PFSK-1 (cell line): ENCODE measurements at regions not wholly inside any gene's neighbourhood (a gene's known extent, or its start where the extent isn't known, plus 50 kb on each side); places are given as distances from the start of the nearest gene placed in this dataset.

ENCODE experiments used
- POLR2AphosphoS5 ChIP-seq: IDR thresholded peaks from 2 replicates; pipeline ENCODE4 v1.6.1; 2012; ENCODE audit warnings: low read depth, mild to moderate bottlenecking, control low read depth, low read length, moderate library complexity
- REST ChIP-seq, 2 experiments: IDR thresholded peaks; 2 replicates each; pipeline versions ENCODE4 v1.6.1 to v1.8.0; 2011 to 2012; ENCODE audit warnings: low read depth in 2 of 2, low read length in 2 of 2, control low read depth in 1 of 2, inconsistent platforms in 1 of 2, mild to moderate bottlenecking in 1 of 2, moderate library complexity in 1 of 2; ENCODE audit not compliant: insufficient read depth in 1 of 2
- TAF1 ChIP-seq: IDR thresholded peaks from 2 replicates; pipeline ENCODE4 v1.6.1; 2012; ENCODE audit warnings: low read length, control low read depth, borderline replicate concordance; ENCODE audit not compliant: insufficient read depth

GRCh38 chr12:127473766-127474165 lies 793.2 kb upstream of the TMEM132C start:
- no peak for TF ChIP-seq TAF1
- TF ChIP-seq REST (IDR thresholded peaks at IDR 0.05; ENCODE audit: insufficient read depth in 1 of 2, low read depth in 2 of 2, low read length in 2 of 2): no peak
- TF ChIP-seq POLR2AphosphoS5: no peak
